ENCODE measurements at regions not wholly inside any gene's neighbourhood (a gene's known extent, or its start where the extent isn't known, plus 50 kb on each side); places are given as distances from the start of the nearest gene placed in this dataset.

- H3K36me3 ChIP-seq (ENCODE audit: control insufficient read depth, insufficient read depth, low read length) = no peaks in the 10 kb centered on the region
- no peaks in the 10 kb centered on the region for H3K9me3 ChIP-seq (ENCODE audit: control insufficient read depth, insufficient read depth, low read depth, low read length)
- no peaks in the 10 kb centered on the region for H3K27me3 ChIP-seq (ENCODE audit: control insufficient read depth, insufficient read depth, low read length)
- H3K9ac ChIP-seq (ENCODE audit: low read length) = no peak overlapping the region
- H3K27ac ChIP-seq (ENCODE audit: low read depth, low read length) = no peak overlapping the region
- no peak overlapping the region for H3K4me3 ChIP-seq (ENCODE audit: low read depth, low read length)
- 0 out of 2 replicates have a peak, but pooled peaks cover 2% of the 10 kb centered on the region for H3K4me1 ChIP-seq (ENCODE audit: control insufficient read depth, insufficient read depth, low read length)
These were observed 60.9 kb upstream of the CHRM2 start for GRCh38 chr7:136807598-136807997.

DNA sequence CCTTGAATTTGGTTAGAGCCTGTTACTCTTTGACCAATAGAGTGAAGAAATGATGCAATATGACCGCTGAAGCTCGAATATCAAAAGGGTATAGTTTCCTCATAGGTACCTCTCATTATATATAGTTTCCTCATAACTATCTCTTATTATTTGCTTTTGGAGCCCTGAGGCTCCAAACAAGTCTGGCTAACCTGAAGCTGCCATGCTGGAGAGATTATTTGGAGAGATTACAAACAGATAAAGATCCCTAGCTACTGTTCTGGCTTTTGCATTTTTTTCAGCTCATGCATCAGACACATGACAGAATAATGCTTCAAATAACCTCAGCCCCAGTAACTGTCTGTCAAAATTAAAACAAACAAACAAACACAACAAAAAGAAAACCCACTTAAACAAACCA, 65.4 kb upstream of the CHRM2 start:
- Histone ChIP-seq H3K36me3 (ENCODE audit: control insufficient read depth, insufficient read depth, low read length) (no peaks in the 10 kb centered on the region), H3K4me3 (ENCODE audit: low read depth, low read length) (no peak overlapping the region), H3K9ac (ENCODE audit: low read length) (no peak overlapping the region), H3K9me3 (ENCODE audit: control insufficient read depth, insufficient read depth, low read depth, low read length) (no peaks in the 10 kb centered on the region), H3K27ac (ENCODE audit: low read depth, low read length) (no peak overlapping the region), H3K27me3 (ENCODE audit: control insufficient read depth, insufficient read depth, low read length) (no peaks in the 10 kb centered on the region), H3K4me1 (ENCODE audit: control insufficient read depth, insufficient read depth, low read length) (0 out of 2 replicates have a peak, but pooled peaks cover 2% of the 10 kb centered on the region)

DNA sequence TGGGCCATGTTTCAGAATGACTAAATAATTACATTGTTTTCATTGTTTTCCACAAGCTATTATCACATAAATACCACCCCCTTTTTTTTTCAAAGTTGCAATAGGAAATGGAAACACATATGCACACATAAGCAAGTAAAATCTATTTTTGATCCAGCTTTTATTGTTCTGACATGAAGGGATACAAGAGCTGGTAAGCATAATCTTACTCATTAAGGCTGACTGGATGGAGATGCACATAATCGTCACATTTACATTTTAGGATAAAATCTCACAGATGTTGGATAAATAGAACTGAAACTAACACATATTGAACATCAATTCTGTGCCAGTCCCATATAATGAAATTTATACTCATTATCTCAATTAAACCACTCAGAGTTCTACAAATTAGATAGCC, 84.5 kb upstream of the CHRM2 start:
- Histone ChIP-seq H3K9ac (ENCODE audit: low read length) (no peak overlapping the region), H3K36me3 (ENCODE audit: control insufficient read depth, insufficient read depth, low read length) (no peaks in the 10 kb centered on the region)

GRCh38 chr7:136741941-136742340, 126.5 kb upstream of the CHRM2 start:
- no peak overlapping the region for H3K9ac ChIP-seq (ENCODE audit: low read length)
- no peaks in the 10 kb centered on the region for H3K27me3 ChIP-seq (ENCODE audit: control insufficient read depth, insufficient read depth, low read length)
- H3K4me1 ChIP-seq (ENCODE audit: control insufficient read depth, insufficient read depth, low read length) = no peaks in the 10 kb centered on the region
- H3K4me3 ChIP-seq (ENCODE audit: low read depth, low read length) = no peak overlapping the region
- H3K36me3 ChIP-seq (ENCODE audit: control insufficient read depth, insufficient read depth, low read length) = no peaks in the 10 kb centered on the region
- H3K27ac ChIP-seq (ENCODE audit: low read depth, low read length) = no peak overlapping the region
- peaks cover 19% of the 10 kb centered on the region for H3K9me3 ChIP-seq (ENCODE audit: control insufficient read depth, insufficient read depth, low read depth, low read length)

More for the DNA sequence above, 84.5 kb upstream of the CHRM2 start:
- Histone ChIP-seq H3K4me1 (ENCODE audit: control insufficient read depth, insufficient read depth, low read length) (no peaks in the 10 kb centered on the region), H3K4me3 (ENCODE audit: low read depth, low read length) (no peak overlapping the region), H3K9me3 (ENCODE audit: control insufficient read depth, insufficient read depth, low read depth, low read length) (peaks cover 3% of the 10 kb centered on the region; the same call in 1 of the 2 replicates), H3K27ac (ENCODE audit: low read depth, low read length) (no peak overlapping the region), H3K27me3 (ENCODE audit: control insufficient read depth, insufficient read depth, low read length) (no peaks in the 10 kb centered on the region)

DNA sequence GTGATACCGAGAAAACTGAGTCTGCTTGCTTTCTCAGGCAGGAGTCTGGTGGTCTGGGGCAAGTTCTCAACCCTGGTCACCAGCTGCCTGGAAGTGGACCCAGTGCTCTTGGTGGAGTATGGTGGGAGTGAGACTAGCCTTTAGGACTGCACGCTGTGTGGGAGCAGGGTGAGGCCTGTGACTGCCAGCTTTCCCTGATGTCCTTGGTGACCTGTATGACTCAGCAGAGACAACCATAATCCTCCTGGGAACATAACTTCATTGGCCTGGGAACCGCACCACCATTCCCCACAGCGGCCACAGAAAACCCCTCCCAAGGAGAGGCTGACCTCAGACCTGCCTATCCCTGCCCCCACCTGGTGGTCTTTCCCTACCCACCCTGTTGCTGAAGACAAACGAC, 139.5 kb upstream of the CHRM2 start:
- Histone ChIP-seq H3K36me3 (ENCODE audit: control insufficient read depth, insufficient read depth, low read length) (no peaks in the 10 kb centered on the region), H3K9me3 (ENCODE audit: control insufficient read depth, insufficient read depth, low read depth, low read length) (no peaks in the 10 kb centered on the region), H3K27me3 (ENCODE audit: control insufficient read depth, insufficient read depth, low read length) (no peaks in the 10 kb centered on the region), H3K4me3 (ENCODE audit: low read depth, low read length) (no peak overlapping the region), H3K27ac (ENCODE audit: low read depth, low read length) (no peak overlapping the region), H3K4me1 (ENCODE audit: control insufficient read depth, insufficient read depth, low read length) (no peaks in the 10 kb centered on the region; the same call in 1 of the 2 replicates), H3K9ac (ENCODE audit: low read length) (no peak overlapping the region)

- Histone ChIP-seq H3K9me3 (ENCODE audit: control insufficient read depth, insufficient read depth, low read depth, low read length) (no peaks in the 10 kb centered on the region), H3K36me3 (ENCODE audit: control insufficient read depth, insufficient read depth, low read length) (no peaks in the 10 kb centered on the region), H3K4me3 (ENCODE audit: low read depth, low read length) (no peak overlapping the region), H3K27me3 (ENCODE audit: control insufficient read depth, insufficient read depth, low read length) (no peaks in the 10 kb centered on the region), H3K9ac (ENCODE audit: low read length) (no peak overlapping the region), H3K27ac (ENCODE audit: low read depth, low read length) (no peak overlapping the region), H3K4me1 (ENCODE audit: control insufficient read depth, insufficient read depth, low read length) (no peaks in the 10 kb centered on the region; the same call in 1 of the 2 replicates)
These were observed 142.0 kb upstream of the CHRM2 start for GRCh38 chr7:136726460-136726859.

DNA sequence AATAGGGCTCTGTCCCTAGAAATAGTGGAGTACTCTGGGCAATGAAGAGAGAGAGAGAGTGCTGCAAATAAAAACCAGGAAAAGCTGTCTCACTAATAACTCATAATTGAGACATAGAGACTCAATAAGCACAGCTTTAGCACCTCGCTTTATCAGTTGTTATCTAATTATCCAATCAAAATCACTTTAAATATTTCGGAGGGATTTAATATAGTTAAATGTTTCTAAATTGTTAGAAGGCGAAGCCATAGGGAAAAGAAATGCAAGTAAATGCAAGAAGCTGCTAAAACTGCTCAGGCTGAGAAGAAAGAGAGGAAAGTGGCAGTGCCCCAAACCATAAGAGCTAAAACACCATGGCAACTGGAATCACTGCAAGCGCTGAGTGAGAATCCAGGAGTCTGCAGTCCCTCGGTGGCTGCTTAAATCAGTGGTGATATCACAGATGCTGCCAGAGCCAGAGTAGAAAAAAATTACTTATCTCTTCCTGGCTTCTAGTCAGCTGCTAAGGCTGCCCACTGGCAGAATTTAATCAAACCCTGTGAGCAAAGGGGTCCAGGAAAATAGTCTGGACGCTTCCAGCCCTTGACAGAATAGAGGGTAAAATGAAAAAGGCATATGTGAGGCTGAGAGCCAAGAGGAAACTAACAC, 150.4 kb upstream of the CHRM2 start:
- Histone ChIP-seq H3K9me3 (ENCODE audit: control insufficient read depth, insufficient read depth, low read depth, low read length) (no peaks in the 10 kb centered on the region), H3K4me3 (ENCODE audit: low read depth, low read length) (no peak overlapping the region), H3K36me3 (ENCODE audit: control insufficient read depth, insufficient read depth, low read length) (no peaks in the 10 kb centered on the region), H3K4me1 (ENCODE audit: control insufficient read depth, insufficient read depth, low read length) (peaks cover 5% of the 10 kb centered on the region; the same call in 1 of the 2 replicates), H3K27me3 (ENCODE audit: control insufficient read depth, insufficient read depth, low read length) (no peaks in the 10 kb centered on the region), H3K27ac (ENCODE audit: low read depth, low read length) (no peak overlapping the region), H3K9ac (ENCODE audit: low read length) (no peak overlapping the region)

DNA sequence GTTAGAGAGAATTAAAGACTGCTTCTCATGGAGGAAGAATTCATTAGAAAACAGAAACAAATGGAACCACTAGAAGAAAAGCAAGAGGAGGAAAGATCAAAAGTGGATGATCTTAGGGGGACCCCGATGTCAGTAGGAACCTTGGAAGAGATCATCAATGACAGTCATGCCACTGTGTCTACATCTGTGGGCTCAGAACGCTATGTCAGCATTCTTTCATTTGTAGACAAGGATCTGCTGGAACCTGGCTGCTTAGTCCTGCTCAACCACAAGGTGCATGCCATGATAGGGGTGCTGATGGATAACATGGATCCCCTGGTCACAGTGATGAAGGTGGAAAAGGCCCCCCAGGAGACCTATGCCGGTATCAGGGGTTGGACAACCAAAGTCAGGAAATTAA, 154.4 kb upstream of the CHRM2 start:
- H3K27me3 ChIP-seq (ENCODE audit: control insufficient read depth, insufficient read depth, low read length) = no peaks in the 10 kb centered on the region

GRCh38 chr7:136710751-136711150, 157.7 kb upstream of the CHRM2 start:
- no peak overlapping the region for H3K9ac ChIP-seq (ENCODE audit: low read length)
- H3K4me3 ChIP-seq (ENCODE audit: low read depth, low read length) = no peak overlapping the region
- peaks cover 3% of the 10 kb centered on the region; the same call in 1 of the 2 replicates for H3K4me1 ChIP-seq (ENCODE audit: control insufficient read depth, insufficient read depth, low read length)
- H3K27me3 ChIP-seq (ENCODE audit: control insufficient read depth, insufficient read depth, low read length) = no peaks in the 10 kb centered on the region
- H3K36me3 ChIP-seq (ENCODE audit: control insufficient read depth, insufficient read depth, low read length) = no peaks in the 10 kb centered on the region
- H3K9me3 ChIP-seq (ENCODE audit: control insufficient read depth, insufficient read depth, low read depth, low read length) = no peaks in the 10 kb centered on the region
- no peak overlapping the region for H3K27ac ChIP-seq (ENCODE audit: low read depth, low read length)

More for the DNA sequence above, 154.4 kb upstream of the CHRM2 start:
- Histone ChIP-seq H3K9me3 (ENCODE audit: control insufficient read depth, insufficient read depth, low read depth, low read length) (no peaks in the 10 kb centered on the region), H3K4me1 (ENCODE audit: control insufficient read depth, insufficient read depth, low read length) (peaks cover 8% of the 10 kb centered on the region; the same call in 1 of the 2 replicates), H3K9ac (ENCODE audit: low read length) (no peak overlapping the region), H3K27ac (ENCODE audit: low read depth, low read length) (no peak overlapping the region), H3K36me3 (ENCODE audit: control insufficient read depth, insufficient read depth, low read length) (no peaks in the 10 kb centered on the region), H3K4me3 (ENCODE audit: low read depth, low read length) (no peak overlapping the region)

- Histone ChIP-seq H3K4me3 (ENCODE audit: low read depth, low read length) (no peak overlapping the region), H3K9me3 (ENCODE audit: control insufficient read depth, insufficient read depth, low read depth, low read length) (no peaks in the 10 kb centered on the region), H3K9ac (ENCODE audit: low read length) (no peak overlapping the region), H3K36me3 (ENCODE audit: control insufficient read depth, insufficient read depth, low read length) (no peaks in the 10 kb centered on the region), H3K27ac (ENCODE audit: low read depth, low read length) (no peak overlapping the region), H3K27me3 (ENCODE audit: control insufficient read depth, insufficient read depth, low read length) (no peaks in the 10 kb centered on the region), H3K4me1 (ENCODE audit: control insufficient read depth, insufficient read depth, low read length) (peaks cover 3% of the 10 kb centered on the region; the same call in 1 of the 2 replicates)
These were observed 158.6 kb upstream of the CHRM2 start for GRCh38 chr7:136709876-136710275.

DNA sequence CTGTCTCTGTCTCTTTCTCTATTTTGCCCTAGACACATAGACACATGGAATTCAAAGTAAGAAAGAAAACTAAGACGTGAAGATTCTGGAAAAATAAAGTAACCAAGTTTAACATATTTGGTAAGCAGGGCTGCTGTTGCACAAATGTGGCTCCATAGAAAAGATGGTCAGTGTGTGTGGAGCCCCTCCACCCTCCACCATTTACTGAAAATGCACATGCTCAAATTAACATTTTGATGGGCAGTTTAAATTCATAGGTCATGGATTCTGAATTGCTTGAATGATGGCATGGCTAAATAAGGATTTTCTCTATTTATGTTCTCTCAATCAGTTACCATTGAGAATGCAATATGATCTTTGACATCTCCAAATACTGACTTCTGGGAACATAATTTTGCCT, 165.5 kb upstream of the CHRM2 start:
- H3K9ac ChIP-seq (ENCODE audit: low read length) = no peak overlapping the region
- H3K4me1 ChIP-seq (ENCODE audit: control insufficient read depth, insufficient read depth, low read length) = no peaks in the 10 kb centered on the region
- no peak overlapping the region for H3K27ac ChIP-seq (ENCODE audit: low read depth, low read length)
- H3K36me3 ChIP-seq (ENCODE audit: control insufficient read depth, insufficient read depth, low read length) = no peaks in the 10 kb centered on the region
- no peaks in the 10 kb centered on the region for H3K9me3 ChIP-seq (ENCODE audit: control insufficient read depth, insufficient read depth, low read depth, low read length)
- H3K4me3 ChIP-seq (ENCODE audit: low read depth, low read length) = no peak overlapping the region
- H3K27me3 ChIP-seq (ENCODE audit: control insufficient read depth, insufficient read depth, low read length) = no peaks in the 10 kb centered on the region
